Skeletal muscle cell (primary cell): ENCODE measurements at regions not wholly inside any gene's neighbourhood (a gene's known extent, or its start where the extent isn't known, plus 50 kb on each side); places are given as distances from the start of the nearest gene placed in this dataset.

Source experiments
- DNase-seq: peaks from one replicate; pipeline ENCODE4 v3.0.0-alpha.2; 2010; ENCODE audit warnings: low read depth
- H3K4me3 ChIP-seq: 2 replicates; pipeline ENCODE4 v1.5.1; 2011; ENCODE audit warnings: low read depth, mild to moderate bottlenecking, control low read depth, low read length, moderate library complexity

- DNase-seq = no peak
- H3K4me3 ChIP-seq = no peak overlapping the region
Observed at GRCh38 chr10:8435186-8436055, 380.9 kb downstream of the GATA3 start.

GRCh38 chr10:8437896-8438295 is 383.4 kb downstream of the GATA3 start:
- no peak overlapping the region for H3K4me3 ChIP-seq
- DNase-seq = no peak

- H3K4me3 ChIP-seq = no peak overlapping the region
- DNase-seq = no peak
Observed at GRCh38 chr10:8438603-8439002, 384.1 kb downstream of the GATA3 start.

GRCh38 chr10:8439040-8439439 is 384.6 kb downstream of the GATA3 start:
- H3K4me3 ChIP-seq = no peak overlapping the region
- DNase-seq = no peak

- DNase-seq = no peak
- no peak overlapping the region for H3K4me3 ChIP-seq
Observed at GRCh38 chr10:8444630-8445029, 390.1 kb downstream of the GATA3 start.

- no peak for DNase-seq
- H3K4me3 ChIP-seq = no peak overlapping the region
Observed at GRCh38 chr10:8445353-8445752, 390.9 kb downstream of the GATA3 start.

GRCh38 chr10:8449909-8450308 is 395.4 kb downstream of the GATA3 start:
- no peak for DNase-seq
- no peak overlapping the region for H3K4me3 ChIP-seq

- no peak overlapping the region for H3K4me3 ChIP-seq
- no peak for DNase-seq
Observed at GRCh38 chr10:8453587-8453986, 399.1 kb downstream of the GATA3 start.

GRCh38 chr10:8454357-8454756 is 399.9 kb downstream of the GATA3 start:
- no peak for DNase-seq

GRCh38 chr10:8455181-8455580 is 400.7 kb downstream of the GATA3 start:
- no peak for DNase-seq

More at GRCh38 chr10:8454357-8454756, 399.9 kb downstream of the GATA3 start:
- no peak overlapping the region for H3K4me3 ChIP-seq

GRCh38 chr10:8456386-8456785 is 401.9 kb downstream of the GATA3 start:
- no peak for DNase-seq
- H3K4me3 ChIP-seq = no peak overlapping the region

More at GRCh38 chr10:8455181-8455580, 400.7 kb downstream of the GATA3 start:
- H3K4me3 ChIP-seq = no peak overlapping the region

- no peak overlapping the region for H3K4me3 ChIP-seq
- DNase-seq = no peak
Observed at GRCh38 chr10:8460626-8461025, 406.1 kb downstream of the GATA3 start.

GRCh38 chr10:8462565-8462964 is 408.1 kb downstream of the GATA3 start:
- H3K4me3 ChIP-seq = no peak overlapping the region
- no peak for DNase-seq

GRCh38 chr10:8463853-8464252 is 409.4 kb downstream of the GATA3 start:
- H3K4me3 ChIP-seq = no peak overlapping the region
- no peak for DNase-seq

GRCh38 chr10:8468477-8468876 is 414.0 kb downstream of the GATA3 start:
- no peak for DNase-seq
- no peak overlapping the region for H3K4me3 ChIP-seq

GRCh38 chr10:8473205-8473604 is 418.7 kb downstream of the GATA3 start:
- no peak overlapping the region for H3K4me3 ChIP-seq
- no peak for DNase-seq

GRCh38 chr10:8477300-8477699 is 422.8 kb downstream of the GATA3 start:
- no peak overlapping the region for H3K4me3 ChIP-seq
- no peak for DNase-seq

GRCh38 chr10:8481718-8482504 is 427.4 kb downstream of the GATA3 start:
- H3K4me3 ChIP-seq = no peak overlapping the region
- DNase-seq = no peak

- H3K4me3 ChIP-seq = no peak overlapping the region
- DNase-seq = no peak
Observed at GRCh38 chr10:8485032-8485431, 430.5 kb downstream of the GATA3 start.

- DNase-seq = no peak
- H3K4me3 ChIP-seq = no peak overlapping the region
Observed at GRCh38 chr10:8487346-8487745, 432.9 kb downstream of the GATA3 start.

- H3K4me3 ChIP-seq = no peak overlapping the region
- no peak for DNase-seq
Observed at GRCh38 chr10:8489232-8489631, 434.7 kb downstream of the GATA3 start.
